Stimulated activated CD4-positive, alpha-beta T cell treated with anti-CD3 and anti-CD28 coated beads, Interleukin-4, amount 100 ng/mL, for 1 hour (primary cell): ENCODE measurements at regions not wholly inside any gene's neighbourhood (a gene's known extent, or its start where the extent isn't known, plus 50 kb on each side); places are given as distances from the start of the nearest gene placed in this dataset.

Experiments
- DNase-seq: peaks from one replicate; pipeline ENCODE4 v3.0.0-alpha.2; 2020

- DNase-seq, result no peak
These were observed 500.7 kb downstream of the TCERG1L start for GRCh38 chr10:130810856-130811255.

GRCh38 chr10:130812381-130813148, 499.0 kb downstream of the TCERG1L start:
- no peak for DNase-seq

- no peak for DNase-seq
These were observed 496.9 kb downstream of the TCERG1L start for GRCh38 chr10:130814610-130815009.

DNA sequence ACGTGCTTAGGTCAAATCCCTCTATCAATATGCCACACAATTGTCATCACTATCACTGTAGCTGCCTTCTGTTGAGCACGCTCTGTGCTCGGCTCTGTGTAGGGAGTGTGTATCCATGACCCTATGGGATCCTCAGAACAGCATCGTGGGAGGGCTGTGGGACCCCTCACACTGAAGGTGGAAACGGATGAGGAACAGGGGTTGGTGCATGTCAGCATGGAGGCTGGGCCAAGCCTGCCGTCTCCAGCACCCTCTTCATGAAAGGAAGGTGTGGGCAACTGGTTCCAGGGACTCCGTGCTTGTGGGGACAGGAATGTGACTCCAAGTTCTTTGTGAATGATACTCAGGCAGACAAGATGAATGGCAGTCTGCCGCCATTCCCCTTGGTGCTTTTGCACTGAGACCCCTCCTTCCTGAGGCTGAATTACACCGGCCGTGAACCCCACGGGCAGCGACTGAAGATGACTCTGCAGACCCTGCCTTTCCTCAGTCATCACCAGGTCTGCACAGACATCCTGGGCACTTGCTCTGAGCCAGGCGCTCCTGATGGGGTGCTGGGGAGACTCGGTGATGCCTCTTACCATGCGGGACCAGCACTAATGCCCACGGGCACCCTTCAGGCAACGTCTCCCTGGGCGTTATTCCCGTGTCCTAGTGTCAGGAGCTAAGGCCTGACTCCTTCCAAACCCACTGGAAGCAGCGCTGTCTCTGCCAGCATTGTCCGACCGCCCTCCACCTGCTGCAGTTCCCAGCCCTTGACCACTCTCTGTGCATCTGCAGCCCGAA, 495.2 kb downstream of the TCERG1L start:
- DNase-seq, result no peak

GRCh38 chr10:130817046-130817624, 494.4 kb downstream of the TCERG1L start:
- DNase-seq, result no peak

DNA sequence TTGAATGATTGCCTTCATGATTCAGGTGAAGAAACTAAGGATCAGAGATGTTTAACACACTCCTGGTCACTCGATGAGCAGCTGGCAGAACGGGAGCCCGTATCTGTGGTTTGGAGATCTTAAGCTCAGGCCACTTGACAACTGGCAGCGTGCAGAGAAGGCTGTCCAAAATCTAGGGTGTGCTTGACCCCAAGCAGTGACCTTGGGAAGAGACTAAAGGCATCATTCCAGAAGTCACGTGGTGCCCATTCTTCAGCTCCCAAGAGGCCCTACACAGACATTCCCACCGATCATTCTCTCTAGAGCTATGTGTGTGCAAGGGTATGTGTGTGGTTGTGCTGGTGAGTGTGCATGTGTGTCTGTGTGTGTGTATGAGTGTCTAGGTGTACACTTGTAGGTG, 493.8 kb downstream of the TCERG1L start:
- no peak for DNase-seq

DNA sequence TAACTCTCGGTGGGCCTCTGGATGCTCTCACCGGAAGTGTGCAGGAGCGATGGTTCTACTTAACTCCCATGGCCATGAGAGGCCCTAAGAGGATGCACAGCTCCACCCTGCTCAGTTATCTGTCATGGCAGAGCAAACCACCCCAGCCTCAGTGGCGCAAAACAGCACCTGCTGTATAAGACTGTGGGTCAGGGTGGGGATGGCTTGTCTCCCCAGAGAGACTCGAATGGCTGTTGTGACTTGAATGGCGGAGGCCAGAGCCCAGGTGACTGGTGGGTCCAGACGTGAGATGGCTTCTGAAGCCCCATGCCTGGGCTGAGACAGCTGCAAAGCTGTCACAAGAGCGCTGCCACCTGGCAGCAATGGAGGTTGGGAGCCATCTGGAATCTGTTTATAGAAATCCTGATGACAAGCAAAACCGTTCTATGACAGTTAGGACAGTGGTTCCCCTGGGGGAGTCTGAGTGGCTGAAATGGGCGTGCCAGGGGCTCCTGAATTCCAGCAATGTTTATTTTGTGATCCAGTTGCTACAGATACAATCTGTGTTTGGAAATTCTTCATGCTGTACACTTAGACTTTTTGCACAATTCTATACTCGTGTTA, 490.5 kb downstream of the TCERG1L start:
- DNase-seq, result no peak

DNA sequence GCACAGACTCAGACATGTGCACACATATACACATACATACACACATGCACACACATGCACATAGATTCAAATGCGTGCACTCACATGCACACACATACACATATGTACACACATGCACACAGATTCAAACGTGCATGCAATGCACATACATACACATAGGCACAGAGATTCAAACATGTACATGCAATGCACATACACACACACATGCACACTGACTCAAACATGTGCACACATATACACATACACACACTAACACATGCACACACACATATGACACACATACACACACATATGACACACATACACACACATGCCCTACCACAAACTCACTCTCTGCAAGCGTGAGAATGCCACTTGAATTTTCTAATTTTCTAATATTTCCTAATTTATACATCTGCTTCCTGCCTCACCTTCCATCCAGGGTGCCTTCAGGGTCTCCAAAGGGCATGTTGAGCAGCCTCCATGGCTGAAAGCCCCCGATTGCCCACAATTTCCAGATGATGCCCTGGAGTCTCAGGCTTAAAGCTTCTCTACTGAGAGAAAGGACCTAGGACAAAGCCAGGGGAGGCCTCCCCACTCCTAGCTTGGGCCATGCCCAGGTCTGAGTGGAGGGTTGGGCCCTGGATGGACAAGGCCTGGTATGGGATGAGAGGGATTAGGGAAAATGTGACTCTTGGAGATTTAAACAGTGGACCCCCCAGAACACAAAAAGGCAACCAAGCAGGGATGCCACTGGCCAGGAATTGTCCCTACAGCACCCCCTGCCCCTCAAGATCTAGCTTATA, 487.1 kb downstream of the TCERG1L start:
- DNase-seq, result no peak

- DNase-seq, result no peak
These were observed 477.9 kb downstream of the TCERG1L start for GRCh38 chr10:130833596-130833995.

GRCh38 chr10:130834170-130834569, 477.4 kb downstream of the TCERG1L start:
- DNase-seq, result no peak

DNA sequence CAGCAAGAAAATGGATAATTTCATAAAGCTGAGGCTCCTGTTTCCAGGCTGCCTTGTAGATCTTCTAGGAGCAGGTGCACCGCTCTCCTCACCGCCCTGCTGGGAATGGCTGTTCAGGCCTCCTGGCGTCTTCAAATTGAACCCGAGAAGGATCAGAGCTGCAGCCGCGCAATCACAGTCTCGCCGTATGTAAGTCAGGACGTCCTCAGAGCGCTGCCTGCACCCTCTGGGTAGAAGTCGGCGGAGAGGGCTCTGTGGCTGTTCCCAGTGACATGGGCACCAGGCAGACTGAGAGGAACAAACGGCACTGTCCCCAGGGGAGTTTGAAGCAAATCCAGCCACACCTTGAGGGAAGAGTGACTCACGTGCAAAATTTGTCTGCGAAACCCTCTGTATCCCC, 476.9 kb downstream of the TCERG1L start:
- DNase-seq, result no peak

DNA sequence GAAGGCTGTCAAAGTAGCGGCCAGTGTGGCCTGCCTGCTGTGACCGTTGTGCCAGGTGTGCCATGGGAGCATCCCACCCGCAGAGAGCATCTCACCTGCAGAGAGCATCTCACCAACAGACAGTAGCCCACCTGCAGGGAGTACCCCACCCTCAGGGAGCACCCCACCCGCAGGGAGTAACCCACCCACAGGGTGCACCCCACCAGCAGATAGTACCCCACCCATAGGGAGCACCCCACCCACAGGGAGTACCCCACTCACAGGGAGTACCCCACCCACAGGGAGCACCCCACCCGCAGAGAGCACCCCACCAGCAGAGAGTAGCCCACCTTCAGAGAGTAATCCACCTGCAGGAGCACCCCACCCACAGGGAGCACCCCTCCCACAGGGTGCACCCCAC, 476.5 kb downstream of the TCERG1L start:
- no peak for DNase-seq

DNA sequence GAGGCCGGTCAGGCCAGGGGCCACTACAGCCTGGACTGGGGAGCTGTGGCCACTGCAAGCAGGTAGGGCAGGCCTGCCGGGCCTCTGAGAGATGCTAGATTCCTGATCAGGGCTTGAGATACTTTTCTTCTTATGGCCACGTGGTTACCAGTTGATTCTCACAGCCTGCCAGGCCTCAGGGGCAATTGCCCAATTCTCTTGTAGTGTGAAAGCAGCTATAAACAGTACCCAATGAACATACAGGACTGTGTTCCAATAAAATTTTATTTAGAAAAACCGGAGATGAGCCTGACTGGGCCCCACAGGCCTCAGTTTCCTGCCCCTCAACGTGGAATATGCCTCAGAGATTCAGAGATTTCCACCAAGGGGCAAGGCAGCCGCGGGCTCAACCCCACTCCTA, 475.2 kb downstream of the TCERG1L start:
- DNase-seq, result no peak

DNA sequence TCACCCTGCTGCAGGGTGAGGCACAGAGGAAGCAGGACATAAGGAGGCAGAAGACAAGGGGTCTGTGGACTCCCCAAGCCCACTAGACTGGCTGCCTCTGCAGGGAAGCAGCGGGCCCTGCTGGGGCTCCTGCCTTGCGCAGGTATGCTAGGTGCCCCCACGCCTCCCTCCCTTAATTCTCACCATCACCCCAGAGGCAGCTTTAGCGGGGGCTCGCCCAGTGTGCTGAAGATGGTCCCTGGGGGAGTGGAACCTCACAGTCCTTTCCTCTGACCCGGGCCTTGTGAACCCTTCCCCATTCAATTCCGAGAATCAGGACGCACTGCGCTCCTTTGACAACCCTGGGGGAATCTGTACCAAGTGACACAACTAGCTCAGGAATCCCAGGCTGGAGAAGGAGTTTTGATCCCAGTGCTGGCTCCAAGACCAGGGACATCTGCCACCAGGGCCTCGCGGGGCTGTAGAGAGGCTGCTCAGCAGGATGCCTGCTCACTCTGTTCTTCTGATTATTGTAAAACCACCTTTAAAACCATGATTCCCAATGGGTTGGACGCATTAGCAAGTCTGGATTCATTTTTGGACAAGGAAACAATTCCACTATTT, 468.4 kb downstream of the TCERG1L start:
- DNase-seq, result no peak

DNA sequence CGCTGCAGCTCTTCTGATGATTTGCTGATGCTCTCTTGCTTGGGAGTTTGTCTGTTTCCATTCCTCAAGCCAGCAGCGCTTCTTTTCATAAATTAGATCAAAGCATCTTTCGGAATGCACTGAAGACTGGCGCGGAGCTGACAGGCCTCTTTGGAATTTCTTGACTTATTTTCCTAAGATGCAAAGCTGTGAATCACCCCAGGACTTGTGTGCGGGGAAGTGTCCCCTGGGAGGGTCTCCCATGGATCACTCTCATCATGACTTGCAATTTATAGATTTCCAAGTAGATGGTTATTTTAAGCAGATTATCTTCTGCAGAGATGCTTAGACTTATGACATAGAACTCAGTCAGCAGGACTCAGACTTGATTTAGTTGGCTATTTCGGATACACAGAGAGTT, 467.2 kb downstream of the TCERG1L start:
- DNase-seq, result no peak

DNA sequence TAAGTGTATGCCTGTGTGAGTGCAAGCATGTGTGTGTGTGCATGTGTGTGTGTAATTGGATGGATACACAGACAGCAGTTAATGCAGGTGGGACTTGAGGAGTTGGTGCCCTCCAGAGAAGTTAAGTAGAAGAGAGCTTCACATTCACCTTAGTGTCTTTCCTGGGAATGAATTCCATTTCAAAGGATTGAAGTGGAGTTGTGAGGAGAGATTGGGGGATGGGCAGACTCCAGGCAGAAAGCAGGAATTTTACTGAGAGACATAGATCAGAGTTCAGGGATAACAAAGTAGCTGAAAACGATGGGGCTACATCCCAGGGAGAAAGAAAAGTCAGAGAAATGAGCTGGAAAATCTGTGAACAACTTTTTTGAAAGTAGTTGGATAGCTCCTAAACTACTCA, 464.4 kb downstream of the TCERG1L start:
- DNase-seq, result no peak

- DNase-seq, result no peak
These were observed 462.7 kb downstream of the TCERG1L start for GRCh38 chr10:130848855-130849254.

- DNase-seq, result no peak
These were observed 457.4 kb downstream of the TCERG1L start for GRCh38 chr10:130854151-130854550.

DNA sequence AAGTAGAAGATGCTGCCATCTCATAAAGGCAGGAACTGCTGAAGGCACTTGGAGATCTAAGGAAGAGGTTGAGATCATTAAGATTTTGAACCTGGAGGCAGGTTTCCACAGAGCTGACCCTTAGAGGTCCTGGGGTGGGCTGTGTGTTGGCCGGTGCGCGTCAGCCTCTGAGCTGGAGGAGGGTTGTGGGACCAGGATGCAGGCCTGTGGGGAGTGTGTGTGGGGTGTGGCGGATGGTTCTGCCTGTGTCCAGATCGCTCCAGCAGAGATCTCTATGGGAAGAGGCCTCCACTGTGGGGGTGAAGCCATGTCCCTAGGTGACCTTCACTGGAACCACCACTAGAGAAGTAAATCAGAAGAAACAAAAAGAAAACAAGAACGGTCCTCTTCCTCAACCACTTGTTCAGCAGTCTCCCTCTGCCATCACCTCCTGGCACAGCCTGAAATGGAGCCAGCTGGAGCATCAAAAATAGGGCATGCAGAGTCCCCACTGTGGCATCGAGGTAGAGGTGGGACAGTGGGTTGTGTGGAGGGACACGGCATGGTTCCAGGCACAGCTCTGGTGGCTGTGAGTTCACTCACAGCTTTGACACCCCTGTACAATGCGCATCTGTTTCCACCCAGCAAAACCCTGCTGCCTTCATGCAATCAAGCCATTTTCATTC, 453.8 kb downstream of the TCERG1L start:
- DNase-seq, result no peak

GRCh38 chr10:130858626-130859025, 452.9 kb downstream of the TCERG1L start:
- DNase-seq, result no peak

- DNase-seq, result no peak
These were observed 452.1 kb downstream of the TCERG1L start for GRCh38 chr10:130859427-130859826.

- DNase-seq, result no peak
These were observed 449.4 kb downstream of the TCERG1L start for GRCh38 chr10:130862122-130862521.
